ENCODE measurements at regions not wholly inside any gene's neighbourhood (a gene's known extent, or its start where the extent isn't known, plus 50 kb on each side); places are given as distances from the start of the nearest gene placed in this dataset.

GRCh38 chr5:93017376-93017775 lies 563.6 kb downstream of the NR2F1-AS1 start:
- no peak for TF ChIP-seq CTCF (IDR thresholded peaks at IDR 0.05)
- TF ChIP-seq EZH2 (IDR thresholded peaks at IDR 0.05; ENCODE audit: borderline replicate concordance, insufficient read depth, low read depth, low read length, poor library complexity, severe bottlenecking) = no peak

Measured in B cell (primary cell).